Aorta (tissue), 5 donors: ENCODE measurements at regions not wholly inside any gene's neighbourhood (a gene's known extent, or its start where the extent isn't known, plus 50 kb on each side); places are given as distances from the start of the nearest gene placed in this dataset.

Source experiments
- ATAC-seq: fragments of 200-7000 bp; cut with Tn5 transposase; one replicate; pipeline ENCODE4 v1.9.1; 2022; ENCODE audit warnings: moderate library complexity; ENCODE audit not compliant: low FRiP score
- DNase-seq, 2 donors: peaks; one replicate each; pipeline ENCODE4 v3.0.0-alpha.2; 2020
- H3K27ac ChIP-seq, 2 donors: one replicate each; pipeline ENCODE4 v1.5.1; 2013; ENCODE audit warnings: low read length in 2 of 2, mild to moderate bottlenecking in 2 of 2, moderate library complexity in 2 of 2, control low read depth in 1 of 2, inconsistent platforms in 1 of 2, low read depth in 1 of 2
- H3K27me3 ChIP-seq, 2 donors: one replicate each; pipeline ENCODE4 v1.6.1; 2013; ENCODE audit warnings: control low read depth in 1 of 2, low read length in 1 of 2, mild to moderate bottlenecking in 1 of 2, moderate library complexity in 1 of 2; ENCODE audit not compliant: insufficient read depth in 2 of 2, control insufficient read depth in 1 of 2
- H3K36me3 ChIP-seq, 2 donors: one replicate each; pipeline ENCODE4 v1.6.1; 2013; ENCODE audit warnings: control low read depth in 1 of 2, low read length in 1 of 2, mild to moderate bottlenecking in 1 of 2; ENCODE audit not compliant: insufficient read depth in 2 of 2, control insufficient read depth in 1 of 2
- H3K4me1 ChIP-seq, 2 donors: one replicate each; pipeline ENCODE4 v1.6.1; 2013; ENCODE audit warnings: low read length in 2 of 2, control low read depth in 1 of 2, mild to moderate bottlenecking in 1 of 2, moderate library complexity in 1 of 2; ENCODE audit not compliant: insufficient read depth in 2 of 2, control insufficient read depth in 1 of 2
- H3K4me3 ChIP-seq, 2 donors: one replicate each; pipeline ENCODE4 v1.5.1; 2013; ENCODE audit warnings: low read length in 2 of 2, control low read depth in 1 of 2, mild to moderate bottlenecking in 1 of 2
- H3K9me3 ChIP-seq: one replicate; pipeline ENCODE4 v1.6.1; 2013; ENCODE audit warnings: mild to moderate bottlenecking, low read length; ENCODE audit not compliant: control insufficient read depth
- WGBS, 2 donors: extraction: QIAGEN DNeasy Blood & Tissue Kit; methylation state at CpG; one replicate each; pipeline ENCODE4 v1.1.7; 2013; 5-methylcytosine and 5-hydroxymethylcytosine counted together
- intact Hi-C, 2 donors: fragments of 100-400 bp; cut with DNase I; formaldehyde crosslinking; loops; one replicate each; pipeline versions ENCODE4 v1.14.2 to v1.15.0; 2022
- donor health status: healthy with polysubstance abuse.
- donor health status: Bipolar disorder and iron deficiency.
- donor health status: DM: no; HTN: no; CAD: no.
- donor health status: DM: no; HTN: no; CAD: no.
- donor health status: DM: yes; HTN: yes; CAD: no.

DNA sequence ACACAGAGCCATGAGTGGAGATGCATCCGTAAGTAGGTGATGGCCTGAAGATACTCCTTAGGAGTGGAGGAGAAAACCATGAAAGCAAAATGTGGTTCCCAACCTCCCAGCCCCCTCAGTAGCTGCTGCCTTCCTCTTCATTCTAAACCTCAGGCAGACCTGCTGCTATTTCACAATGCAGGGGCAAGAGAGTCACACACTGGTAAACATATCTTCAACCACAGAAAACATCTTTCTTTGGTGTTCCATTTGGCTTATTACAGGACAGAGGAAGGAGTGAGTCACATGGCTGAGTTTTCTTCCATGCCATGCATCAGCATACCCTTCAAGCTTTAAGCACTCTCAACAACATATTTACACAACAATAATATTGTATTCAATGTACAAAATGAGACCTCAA, 342.1 kb downstream of the BMPER start:
- WGBS, 2 donors: 90 to 96% methylated on average over 1 of the region's 1 CpG
- Histone ChIP-seq H3K27ac (no peak overlapping the region), H3K4me1 (no peaks in the 10 kb centered on the region), H3K9me3 (no peaks in the 10 kb centered on the region), H3K36me3 (no peaks in the 10 kb centered on the region), H3K27me3 (no peaks in the 10 kb centered on the region), H3K4me3 (no peak overlapping the region)
- no peak for ATAC-seq
- intact Hi-C loops: no loop called here
- DNase-seq: no peak

DNA sequence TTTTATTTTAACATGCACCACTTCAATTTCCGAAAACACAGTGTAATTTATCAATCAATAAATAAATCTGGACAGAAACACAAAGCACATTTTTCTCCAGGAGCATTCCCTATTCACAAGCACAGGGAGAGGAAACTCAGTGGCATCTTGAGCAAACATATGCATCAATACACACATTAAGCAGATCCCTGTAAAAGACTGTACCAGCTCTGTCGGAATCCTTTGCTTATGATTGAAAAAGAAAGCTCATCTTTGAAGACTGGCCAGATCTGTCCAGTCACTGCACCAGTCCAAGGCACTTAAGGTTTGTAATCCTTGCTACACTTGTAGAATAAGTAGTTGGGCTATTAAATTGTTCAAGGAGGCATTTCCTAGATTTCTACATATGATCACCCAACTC, 343.9 kb downstream of the BMPER start:
- ATAC-seq: no peak
- intact Hi-C loops: no loop called here

GRCh38 chr7:34260279-34260678, 354.9 kb downstream of the BMPER start:
- H3K27me3 ChIP-seq: no peaks in the 10 kb centered on the region
- peak; percentile 60 for ATAC-seq
- intact Hi-C loops: no loop called here

More for the DNA sequence above, 343.9 kb downstream of the BMPER start:
- Histone ChIP-seq H3K9me3 (peaks cover 1% of the 10 kb centered on the region), H3K4me1 (no peaks in the 10 kb centered on the region), H3K4me3 (no peak overlapping the region), H3K36me3 (no peaks in the 10 kb centered on the region), H3K27me3 (no peaks in the 10 kb centered on the region), H3K27ac (no peak overlapping the region)
- no peak for DNase-seq
- WGBS, 2 donors: 59 to 64% methylated on average over 2 of the region's 2 CpGs

DNA sequence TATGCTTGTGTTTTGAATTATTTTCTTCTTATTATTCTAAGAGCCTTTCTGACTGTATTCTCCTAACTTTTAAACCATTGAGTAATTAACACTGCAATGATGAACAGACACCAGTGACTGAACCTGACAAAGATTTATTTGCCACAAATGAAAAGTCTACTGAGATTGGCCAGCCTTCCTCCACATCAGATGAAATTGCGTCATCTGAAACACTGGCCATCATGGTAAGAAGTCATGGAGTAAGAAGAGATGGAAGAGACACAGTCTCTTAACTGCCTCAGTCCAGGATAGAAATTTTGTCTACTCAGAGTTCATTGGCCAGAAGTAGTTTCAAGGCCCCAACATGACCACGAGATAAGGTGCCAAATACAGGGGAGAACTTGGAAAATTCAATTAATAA, 357.8 kb downstream of the BMPER start:
- no peak overlapping the region for H3K27ac ChIP-seq
- 51 to 79% methylated on average over 2 of the region's 2 CpGs for WGBS, 2 donors
- no peaks in the 10 kb centered on the region for H3K36me3 ChIP-seq
- intact Hi-C loops: no loop called here
- H3K27me3 ChIP-seq: no peaks in the 10 kb centered on the region
- DNase-seq (no peak), ATAC-seq (no peak)
- H3K9me3 ChIP-seq: no peaks in the 10 kb centered on the region
- H3K4me1 ChIP-seq: no peaks in the 10 kb centered on the region
- no peak overlapping the region for H3K4me3 ChIP-seq

More at GRCh38 chr7:34260279-34260678, 354.9 kb downstream of the BMPER start:
- H3K36me3 ChIP-seq: no peaks in the 10 kb centered on the region
- no peaks in the 10 kb centered on the region for H3K9me3 ChIP-seq
- no peak overlapping the region for H3K4me3 ChIP-seq
- H3K4me1 ChIP-seq: no peaks in the 10 kb centered on the region
- H3K27ac ChIP-seq: no peak overlapping the region
- DNase-seq: no peak

DNA sequence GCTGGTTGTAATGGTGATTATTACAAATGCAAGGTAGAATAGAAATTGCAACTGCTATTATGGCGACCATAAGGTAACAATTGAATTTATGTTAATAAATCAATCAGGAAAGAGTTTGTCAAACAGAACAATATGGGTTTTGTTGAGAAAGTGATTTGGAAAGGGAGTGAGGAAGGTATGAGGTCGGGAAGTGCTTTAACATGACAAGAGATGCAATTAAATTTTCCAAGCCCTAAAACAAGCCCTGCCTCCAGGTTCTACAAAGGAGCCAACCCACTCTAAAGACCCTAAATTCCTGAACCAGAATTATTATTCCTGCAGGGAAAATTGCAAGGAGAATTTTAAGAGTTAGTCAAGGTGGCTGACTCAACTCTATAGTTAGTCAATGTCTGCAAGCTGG, 363.7 kb downstream of the BMPER start:
- intact Hi-C loops: no loop called here
- no peak for DNase-seq
- ATAC-seq: no peak
- Histone ChIP-seq H3K36me3 (no peaks in the 10 kb centered on the region), H3K27me3 (no peaks in the 10 kb centered on the region), H3K4me1 (no peaks in the 10 kb centered on the region), H3K4me3 (no peak overlapping the region), H3K27ac (no peak overlapping the region), H3K9me3 (no peaks in the 10 kb centered on the region)
- 35 to 46% methylated on average over 2 of the region's 2 CpGs for WGBS, 2 donors

- intact Hi-C loops: no loop called here
- no peaks in the 10 kb centered on the region for H3K9me3 ChIP-seq
- DNase-seq (no peak), ATAC-seq (no peak)
- H3K4me3 ChIP-seq: no peak overlapping the region
- no peaks in the 10 kb centered on the region for H3K27me3 ChIP-seq
- no peaks in the 10 kb centered on the region for H3K4me1 ChIP-seq
- no peaks in the 10 kb centered on the region for H3K36me3 ChIP-seq
- H3K27ac ChIP-seq: no peak overlapping the region
Observed at GRCh38 chr7:34275624-34276023, 370.3 kb downstream of the BMPER start.

GRCh38 chr7:34277016-34277802, 371.9 kb downstream of the BMPER start:
- no peaks in the 10 kb centered on the region for H3K9me3 ChIP-seq
- H3K36me3 ChIP-seq: no peaks in the 10 kb centered on the region
- H3K4me1 ChIP-seq: no peaks in the 10 kb centered on the region
- intact Hi-C loops: no loop called here
- no peaks in the 10 kb centered on the region for H3K27me3 ChIP-seq
- ATAC-seq (no peak), DNase-seq (no peak)
- no peak overlapping the region for H3K4me3 ChIP-seq
- 79 to 85% methylated on average over 7 of the region's 7 CpGs for WGBS, 2 donors
- no peak overlapping the region for H3K27ac ChIP-seq

DNA sequence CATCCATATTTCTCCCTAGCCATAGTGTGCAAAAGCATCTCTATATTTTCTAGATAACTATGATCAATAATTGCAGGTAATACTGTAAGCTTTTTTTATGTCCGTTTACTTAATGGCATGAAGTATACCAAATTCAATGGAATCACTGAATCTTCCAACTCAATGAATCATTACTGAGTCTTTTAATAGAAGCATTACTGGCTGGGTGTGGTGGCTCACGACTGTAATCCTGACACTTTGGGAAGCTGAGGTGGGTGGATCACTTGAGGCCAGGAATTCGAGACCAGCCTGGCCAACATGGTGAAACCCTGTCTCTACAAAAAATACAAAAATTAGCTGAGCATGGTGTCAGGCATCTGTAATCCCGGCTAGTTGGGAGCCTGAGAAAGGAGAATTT, 372.5 kb downstream of the BMPER start:
- Histone ChIP-seq H3K27ac (no peak overlapping the region), H3K36me3 (no peaks in the 10 kb centered on the region), H3K4me3 (no peak overlapping the region), H3K27me3 (no peaks in the 10 kb centered on the region), H3K4me1 (no peaks in the 10 kb centered on the region), H3K9me3 (no peaks in the 10 kb centered on the region)
- ATAC-seq (no peak), DNase-seq (no peak)
- intact Hi-C loops: no loop called here
- 58 to 69% methylated on average over 4 of the region's 4 CpGs for WGBS, 2 donors

DNA sequence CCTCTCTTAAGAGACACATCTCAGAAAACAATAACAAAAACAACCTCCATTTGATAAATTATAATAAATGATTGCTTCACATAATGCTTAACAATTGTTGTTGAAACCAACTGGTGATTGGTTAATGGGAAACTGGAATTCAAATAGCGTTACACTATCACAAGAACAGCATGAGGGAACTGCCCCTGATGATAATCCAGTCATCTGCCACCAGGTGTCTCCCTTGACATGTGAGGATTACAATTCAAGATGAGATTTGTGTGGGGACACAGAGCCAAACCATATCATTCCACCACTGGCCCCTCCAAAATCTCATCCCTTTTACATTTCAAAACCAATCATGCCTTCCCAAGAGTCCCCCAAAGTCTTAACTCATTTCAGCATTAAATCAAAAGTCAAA, 375.9 kb downstream of the BMPER start:
- no peaks in the 10 kb centered on the region for H3K27me3 ChIP-seq
- H3K4me3 ChIP-seq: no peak overlapping the region
- H3K36me3 ChIP-seq: no peaks in the 10 kb centered on the region
- WGBS, 2 donors: 86 to 88% methylated on average over 1 of the region's 1 CpG
- ATAC-seq (no peak), DNase-seq (no peak)
- intact Hi-C loops: no loop called here
- H3K9me3 ChIP-seq: peaks cover 2% of the 10 kb centered on the region
- no peaks in the 10 kb centered on the region for H3K4me1 ChIP-seq
- no peak overlapping the region for H3K27ac ChIP-seq
